Fibroblast of pulmonary artery (primary cell): ENCODE measurements at regions not wholly inside any gene's neighbourhood (a gene's known extent, or its start where the extent isn't known, plus 50 kb on each side); places are given as distances from the start of the nearest gene placed in this dataset.
A peak's percentile ranks its signal among the peaks of the same experiment; 100 is the strongest.

Experiments
- DNase-seq: peaks from one replicate; pipeline ENCODE4 v3.0.0-alpha.2; 2010; ENCODE audit warnings: low read depth
- H3K4me3 ChIP-seq: replicated peaks from 2 replicates; pipeline ENCODE4 v1.5.1; 2011; ENCODE audit warnings: low read depth, mild to moderate bottlenecking, control low read depth, low read length, moderate library complexity
- TF ChIP-seq, protein P1 (sequence below): IDR thresholded peaks from 2 replicates; pipeline ENCODE4 v1.5.1; 2011; ENCODE audit warnings: mild to moderate bottlenecking, control low read depth, low read length, inconsistent platforms; ENCODE audit errors: missing control alignments

DNA sequence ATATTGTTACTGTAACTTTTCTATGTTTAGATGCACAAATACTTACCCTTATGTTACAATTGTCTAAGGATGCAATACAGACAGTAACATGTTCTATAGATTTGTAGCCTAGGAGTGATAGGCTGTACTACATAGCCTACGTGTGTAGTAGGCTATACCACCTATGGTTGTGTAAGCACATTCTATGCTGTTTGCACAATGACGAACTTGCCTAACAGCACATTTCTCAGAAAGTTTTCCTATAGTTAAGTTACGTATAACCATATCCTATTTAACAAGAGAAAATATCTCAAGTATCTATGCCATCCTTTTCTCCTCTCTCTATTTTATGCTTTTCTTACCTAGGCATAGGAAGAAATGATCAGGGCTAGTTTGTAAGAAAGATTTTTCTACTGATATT is 710.8 kb upstream of the HTR2C start:
- no peak overlapping the region for H3K4me3 ChIP-seq
- no peak for DNase-seq
- TF ChIP-seq, protein P1, sequence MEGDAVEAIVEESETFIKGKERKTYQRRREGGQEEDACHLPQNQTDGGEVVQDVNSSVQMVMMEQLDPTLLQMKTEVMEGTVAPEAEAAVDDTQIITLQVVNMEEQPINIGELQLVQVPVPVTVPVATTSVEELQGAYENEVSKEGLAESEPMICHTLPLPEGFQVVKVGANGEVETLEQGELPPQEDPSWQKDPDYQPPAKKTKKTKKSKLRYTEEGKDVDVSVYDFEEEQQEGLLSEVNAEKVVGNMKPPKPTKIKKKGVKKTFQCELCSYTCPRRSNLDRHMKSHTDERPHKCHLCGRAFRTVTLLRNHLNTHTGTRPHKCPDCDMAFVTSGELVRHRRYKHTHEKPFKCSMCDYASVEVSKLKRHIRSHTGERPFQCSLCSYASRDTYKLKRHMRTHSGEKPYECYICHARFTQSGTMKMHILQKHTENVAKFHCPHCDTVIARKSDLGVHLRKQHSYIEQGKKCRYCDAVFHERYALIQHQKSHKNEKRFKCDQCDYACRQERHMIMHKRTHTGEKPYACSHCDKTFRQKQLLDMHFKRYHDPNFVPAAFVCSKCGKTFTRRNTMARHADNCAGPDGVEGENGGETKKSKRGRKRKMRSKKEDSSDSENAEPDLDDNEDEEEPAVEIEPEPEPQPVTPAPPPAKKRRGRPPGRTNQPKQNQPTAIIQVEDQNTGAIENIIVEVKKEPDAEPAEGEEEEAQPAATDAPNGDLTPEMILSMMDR: no peak

DNA sequence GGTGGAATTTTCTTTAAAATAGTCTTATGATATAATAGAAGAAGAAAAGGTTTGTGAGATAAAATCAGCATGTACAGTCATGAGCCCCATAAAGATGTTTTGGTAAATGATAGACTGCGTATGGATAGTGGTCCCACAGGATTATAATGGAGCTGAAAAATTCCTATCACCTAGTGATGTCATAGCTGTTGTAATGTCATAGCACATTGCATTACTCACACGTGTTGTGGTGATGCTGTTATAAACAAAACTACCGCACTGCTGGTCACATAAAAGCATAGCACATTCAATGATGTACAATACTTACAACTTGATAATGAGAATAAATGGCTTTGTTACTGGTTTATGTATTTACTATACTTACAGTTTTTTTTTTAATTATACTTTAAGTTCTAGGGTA is 715.2 kb upstream of the HTR2C start:
- TF ChIP-seq, protein P1: no peak

DNA sequence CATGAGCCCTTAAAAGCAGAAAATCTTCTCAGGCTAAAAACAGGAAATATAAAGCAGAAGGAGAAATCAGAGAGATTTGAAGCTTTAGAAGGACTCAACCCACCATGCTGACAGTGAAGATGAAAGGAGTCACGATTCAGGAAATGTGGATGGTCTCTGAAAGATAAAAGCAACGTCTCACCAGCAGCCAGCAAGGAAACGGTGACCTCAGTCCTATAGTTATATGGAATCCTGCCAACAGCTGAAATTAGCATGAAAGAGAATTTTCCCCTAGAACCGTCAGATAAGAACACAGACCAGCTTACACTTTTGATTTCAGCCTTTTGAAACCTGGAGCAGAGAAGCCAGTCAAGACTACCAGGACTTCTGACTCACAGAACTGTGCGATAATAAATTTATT is 715.7 kb upstream of the HTR2C start:
- DNase-seq: peak; percentile 14
- TF ChIP-seq, protein P1: no peak
- H3K4me3 ChIP-seq: no peak overlapping the region

More for the DNA sequence above, 715.2 kb upstream of the HTR2C start:
- DNase-seq: peak; percentile 0
- H3K4me3 ChIP-seq: no peak overlapping the region

DNA sequence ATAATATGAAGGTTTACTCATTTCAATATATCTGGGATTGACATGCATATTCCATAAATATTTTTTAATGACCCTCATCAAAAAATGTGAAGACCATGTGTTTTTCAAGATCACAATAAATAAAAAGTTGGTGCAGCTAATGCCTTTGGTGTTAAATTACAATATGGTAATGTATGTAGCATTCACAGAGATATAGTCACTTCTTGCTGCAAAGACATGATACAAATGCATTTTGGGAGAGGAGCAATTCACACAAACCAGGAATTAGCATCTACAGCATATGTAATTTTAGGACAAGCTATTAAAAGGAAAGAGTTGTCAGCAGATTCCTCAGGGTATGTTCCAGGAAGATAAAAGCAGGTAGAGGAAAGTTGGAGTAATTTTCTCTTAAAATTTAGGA is 734.5 kb upstream of the HTR2C start:
- H3K4me3 ChIP-seq: no peak overlapping the region
- TF ChIP-seq, protein P1: no peak
- no peak for DNase-seq

DNA sequence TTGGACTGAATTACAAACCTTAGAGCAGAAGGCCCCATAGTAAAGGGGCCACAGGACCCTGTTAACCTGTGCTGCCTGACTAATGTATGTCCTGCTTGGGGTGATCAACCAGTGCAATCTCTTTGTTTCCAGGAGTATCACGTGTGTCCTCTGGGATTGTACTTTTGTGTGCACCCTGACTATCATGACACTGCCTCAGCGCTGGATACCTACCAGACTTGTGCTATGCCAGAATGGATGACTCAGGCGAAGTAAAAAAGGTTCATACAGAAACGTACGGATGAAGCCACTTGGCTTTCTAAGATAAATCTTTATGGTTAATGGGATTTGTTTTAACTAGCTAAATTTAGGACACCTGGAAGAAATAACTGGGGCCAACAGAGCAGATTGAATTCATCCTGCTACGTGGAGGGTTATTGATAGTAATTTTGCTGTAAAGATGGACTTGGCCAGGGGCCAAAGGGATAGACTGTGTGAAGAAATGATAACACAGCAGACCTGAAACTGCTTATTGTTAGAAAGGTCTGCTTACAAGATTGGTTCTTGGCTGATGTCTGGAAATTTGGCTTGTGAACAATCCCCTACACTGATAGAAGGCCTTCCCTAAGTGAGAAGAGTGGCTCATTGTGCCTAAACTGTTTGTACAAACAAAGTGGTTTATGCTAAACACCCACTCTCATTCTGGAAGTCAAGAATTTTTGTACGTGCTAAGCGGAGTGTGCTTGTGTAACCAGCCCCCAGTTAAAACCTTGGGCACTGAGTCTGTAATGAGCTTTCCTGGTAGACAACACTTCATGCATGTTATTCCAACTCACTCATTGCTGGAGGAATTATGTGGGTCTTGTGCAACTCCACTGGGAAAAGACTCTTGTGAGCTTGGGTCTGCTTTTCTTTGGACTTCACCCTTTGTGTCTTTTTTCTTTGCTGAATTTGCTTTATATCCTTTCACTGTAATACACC is 750.5 kb upstream of the HTR2C start:
- no peak for DNase-seq
- TF ChIP-seq, protein P1: no peak
- no peak overlapping the region for H3K4me3 ChIP-seq

DNA sequence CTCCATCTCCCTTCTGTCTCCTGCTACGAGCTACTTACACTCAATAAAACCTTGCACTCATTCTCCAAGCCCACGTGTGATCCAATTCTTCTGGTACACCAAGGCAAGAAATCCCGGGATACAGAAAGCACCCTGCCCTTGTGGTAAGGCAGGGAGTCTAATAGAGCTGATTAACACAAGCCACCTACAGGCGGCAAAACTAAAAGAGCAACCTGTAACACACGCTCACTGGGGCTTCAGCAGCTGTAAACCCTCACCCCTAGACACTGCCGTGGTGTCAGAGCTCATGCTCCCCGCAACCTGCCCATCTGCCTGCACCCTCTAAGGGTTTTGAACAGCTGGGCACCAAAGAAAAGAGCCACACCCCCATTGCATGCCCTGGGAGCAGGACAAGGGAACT is 755.4 kb upstream of the HTR2C start:
- TF ChIP-seq, protein P1: no peak
- H3K4me3 ChIP-seq: no peak overlapping the region
- DNase-seq: no peak
